NT2/D1 (cell line): ENCODE measurements at regions not wholly inside any gene's neighbourhood (a gene's known extent, or its start where the extent isn't known, plus 50 kb on each side); places are given as distances from the start of the nearest gene placed in this dataset.

Source experiments
- SUZ12 ChIP-seq: IDR thresholded peaks from 2 replicates; pipeline ENCODE4 v1.6.1; 2011; ENCODE audit not compliant: insufficient read length, insufficient read depth; ENCODE audit errors: extremely low read depth
- YY1 ChIP-seq: IDR thresholded peaks from 2 replicates; pipeline ENCODE4 v1.6.1; 2011; ENCODE audit not compliant: insufficient read length, insufficient read depth
- ZNF274 ChIP-seq: IDR thresholded peaks from 2 replicates; pipeline ENCODE4 v1.6.1; 2011; ENCODE audit warnings: mild to moderate bottlenecking, low read depth, low read length

DNA sequence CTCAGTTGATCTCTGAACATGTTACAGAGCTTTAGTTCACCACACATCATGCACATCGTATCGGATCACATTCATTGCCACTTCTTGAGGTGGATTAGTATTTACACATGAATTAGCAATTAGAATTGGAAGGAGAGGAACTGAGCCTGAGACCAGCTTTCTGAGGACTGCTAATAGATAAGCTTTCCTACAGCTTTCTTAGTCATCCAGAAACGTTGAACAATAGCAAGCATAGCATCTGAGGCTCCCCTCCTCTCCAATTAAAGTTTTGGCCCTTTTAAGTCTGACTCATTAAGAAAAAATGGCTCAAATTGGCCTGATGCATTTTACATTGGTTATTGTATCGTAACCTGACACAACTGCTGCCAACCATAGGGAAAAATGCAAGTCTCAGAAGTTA lies 1130.4 kb downstream of the CDH8 start:
- TF ChIP-seq ZNF274, result no peak
- TF ChIP-seq YY1, result no peak
- TF ChIP-seq SUZ12, result no peak
